Neuronal stem cell (in vitro differentiated cells): ENCODE measurements at regions not wholly inside any gene's neighbourhood (a gene's known extent, or its start where the extent isn't known, plus 50 kb on each side); places are given as distances from the start of the nearest gene placed in this dataset.

Experiments used
- DNase-seq: peaks from one replicate; pipeline ENCODE4 v3.0.0-alpha.2; 2013; ENCODE audit warnings: low spot score
- H2AFZ ChIP-seq: one replicate; pipeline ENCODE4 v1.6.1; 2013; ENCODE audit warnings: mild to moderate bottlenecking, low read length, inconsistent platforms
- H2AK5ac ChIP-seq: 2 replicates; pipeline ENCODE4 v1.6.1; 2013; ENCODE audit warnings: low read depth, mild to moderate bottlenecking, inconsistent platforms, low read length, moderate library complexity, mixed read lengths
- H2BK120ac ChIP-seq: 2 replicates; pipeline ENCODE4 v1.6.1; 2013; ENCODE audit warnings: low read depth, mild to moderate bottlenecking, inconsistent platforms, low read length, moderate library complexity, mixed read lengths
- H2BK12ac ChIP-seq: one replicate; pipeline ENCODE4 v1.6.1; 2013; ENCODE audit warnings: low read length, inconsistent platforms
- H2BK15ac ChIP-seq: 2 replicates; pipeline ENCODE4 v1.6.1; 2013; ENCODE audit warnings: mild to moderate bottlenecking, low read length, inconsistent platforms, mixed read lengths
- H2BK5ac ChIP-seq: one replicate; pipeline ENCODE4 v1.6.1; 2013; ENCODE audit warnings: inconsistent platforms, mild to moderate bottlenecking, low read length, moderate library complexity
- H3K14ac ChIP-seq: one replicate; pipeline ENCODE4 v1.6.1; 2013; ENCODE audit warnings: low read length, inconsistent platforms
- H3K18ac ChIP-seq: 2 replicates; pipeline ENCODE4 v1.6.1; 2013; ENCODE audit warnings: low read length, inconsistent platforms
- H3K23ac ChIP-seq: 2 replicates; pipeline ENCODE4 v1.6.1; 2013; ENCODE audit warnings: low read depth, mild to moderate bottlenecking, mixed read lengths, low read length, inconsistent platforms; ENCODE audit not compliant: poor library complexity
- H3K27ac ChIP-seq: replicated peaks from 3 replicates; pipeline ENCODE4 v1.5.1; 2013; ENCODE audit warnings: low read length, inconsistent platforms
- H3K27me3 ChIP-seq, 3 experiments: 2 replicates each; pipeline ENCODE4 v1.6.1; 2013; ENCODE audit warnings: low read length in 3 of 3, mild to moderate bottlenecking in 2 of 3, inconsistent platforms in 1 of 3, low read depth in 1 of 3, mixed read lengths in 1 of 3, moderate library complexity in 1 of 3; ENCODE audit not compliant: control insufficient read depth in 3 of 3, insufficient read depth in 3 of 3
- H3K36me3 ChIP-seq, 2 donors: replicated peaks in 1 of 2; 2 replicates each; pipeline ENCODE4 v1.6.1; 2013; ENCODE audit warnings: low read length in 2 of 2; ENCODE audit not compliant: control insufficient read depth in 2 of 2, insufficient read depth in 2 of 2
- H3K4ac ChIP-seq: 2 replicates; pipeline ENCODE4 v1.6.1; 2013; ENCODE audit warnings: inconsistent platforms, mild to moderate bottlenecking, low read length, moderate library complexity
- H3K4me1 ChIP-seq, 2 donors: 1 replicate in 1 of 2; 2 replicates in 1 of 2; pipeline ENCODE4 v1.6.1; 2013; ENCODE audit warnings: low read length in 2 of 2, low read depth in 1 of 2; ENCODE audit not compliant: control insufficient read depth in 2 of 2, insufficient read depth in 1 of 2
- H3K4me2 ChIP-seq: one replicate; pipeline ENCODE4 v1.6.1; 2013; ENCODE audit warnings: mild to moderate bottlenecking, low read length, inconsistent platforms; ENCODE audit not compliant: insufficient read depth, poor library complexity, severe bottlenecking
- H3K4me3 ChIP-seq, 2 donors: 2 replicates each; pipeline ENCODE4 v1.5.1; 2013; ENCODE audit warnings: low read length in 2 of 2, mild to moderate bottlenecking in 2 of 2, inconsistent platforms in 1 of 2, moderate library complexity in 1 of 2
- H3K79me1 ChIP-seq: one replicate; pipeline ENCODE4 v1.6.1; 2013; ENCODE audit warnings: low read depth, mild to moderate bottlenecking, inconsistent platforms, low read length, moderate library complexity
- H3K9ac ChIP-seq: one replicate; pipeline ENCODE4 v1.6.1; 2013; ENCODE audit warnings: mild to moderate bottlenecking, low read depth, low read length, inconsistent platforms; ENCODE audit not compliant: poor library complexity
- H3K9me3 ChIP-seq, 2 donors: replicated peaks in 1 of 2; 2 replicates each; pipeline versions ENCODE3 to v1.6.1; 2013; ENCODE audit warnings: low read length in 2 of 2, mild to moderate bottlenecking in 2 of 2, inconsistent platforms in 1 of 2, low read depth in 1 of 2, mixed read lengths in 1 of 2, moderate library complexity in 1 of 2; ENCODE audit not compliant: control insufficient read depth in 2 of 2, insufficient read depth in 1 of 2
- H4K8ac ChIP-seq: one replicate; pipeline ENCODE4 v1.6.1; 2013; ENCODE audit warnings: low read depth, mild to moderate bottlenecking, inconsistent platforms, low read length, moderate library complexity
- H4K91ac ChIP-seq: one replicate; pipeline ENCODE4 v1.6.1; 2013; ENCODE audit warnings: low read length, low read depth, mild to moderate bottlenecking, inconsistent platforms; ENCODE audit not compliant: poor library complexity
- WGBS, 2 donors: extraction: QIAGEN DNeasy Blood & Tissue Kit; methylation state at CpG; one replicate each; pipeline ENCODE4 v1.1.7; 2013; ENCODE audit warnings: missing lambda C conversion rate in 2 of 2, mixed read lengths in 1 of 2; ENCODE audit not compliant: insufficient read length in 2 of 2, insufficient replicate concordance in 1 of 2; ENCODE audit errors: extremely low coverage in 2 of 2; 5-methylcytosine and 5-hydroxymethylcytosine counted together

DNA sequence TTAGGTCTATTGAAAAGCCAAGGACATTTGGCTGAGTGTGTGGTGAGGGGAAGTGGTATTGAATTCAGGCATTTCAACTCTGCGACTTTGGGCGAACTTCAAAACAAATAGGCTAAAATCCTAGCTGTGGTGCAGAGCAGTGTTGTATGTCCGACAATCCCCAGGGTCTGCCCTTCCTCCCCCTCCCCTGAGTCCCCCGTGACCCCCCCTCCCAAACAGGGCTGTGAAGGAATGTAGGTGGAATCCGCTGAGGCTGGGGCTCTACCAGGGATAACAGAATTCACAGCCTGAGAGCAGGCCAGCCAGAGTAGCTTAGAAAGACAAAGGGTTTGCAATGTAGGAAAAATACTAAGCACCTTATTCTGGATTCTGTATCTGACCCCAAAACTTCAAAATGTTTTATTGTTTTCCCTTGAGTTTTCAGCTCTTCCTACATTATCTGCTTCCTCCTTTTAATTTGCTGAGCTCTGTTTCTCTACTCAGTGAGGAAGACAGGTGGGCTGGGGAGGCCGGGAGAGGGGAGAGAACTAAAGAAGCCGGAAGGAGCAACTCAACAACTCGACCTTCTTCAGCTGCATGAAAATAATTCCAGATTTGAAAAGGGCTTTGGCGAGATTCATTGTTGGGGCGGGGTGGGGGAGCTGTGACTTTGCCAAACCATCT lies 315.2 kb downstream of the BLID start:
- H4K8ac ChIP-seq = no peak overlapping the region
- WGBS, 2 donors = no CpG with 5 or more reads among the region's 10 CpGs
- H3K79me1 ChIP-seq = no peaks in the 10 kb centered on the region
- no peak overlapping the region for H2BK5ac ChIP-seq
- H2BK15ac ChIP-seq = no peak overlapping the region
- H2BK12ac ChIP-seq = no peak overlapping the region
- no peaks in the 10 kb centered on the region for H3K27me3 ChIP-seq
- H3K27ac ChIP-seq = peak overlapping the region; percentile 80
- no peak overlapping the region for H2BK120ac ChIP-seq
- H3K9ac ChIP-seq = no peak overlapping the region
- peak; percentile 74 for DNase-seq
- peaks cover 15% of the 10 kb centered on the region in 2 donors for H3K4me1 ChIP-seq
- H3K4me3 ChIP-seq = peak overlapping the region in 1 of 2 donors; percentile 23
- H4K91ac ChIP-seq = no peak overlapping the region
- no peak overlapping the region for H3K18ac ChIP-seq
- H3K36me3 ChIP-seq = no peaks in the 10 kb centered on the region
- peak overlapping the region; percentile 79 for H2AFZ ChIP-seq
- H3K4me2 ChIP-seq = no peak overlapping the region
- H2AK5ac ChIP-seq = no peak overlapping the region
- no peak overlapping the region for H3K4ac ChIP-seq
- no peak overlapping the region for H3K14ac ChIP-seq
- H3K9me3 ChIP-seq = peaks cover 2 to 11% of the 10 kb centered on the region in 2 donors
- no peak overlapping the region for H3K23ac ChIP-seq

DNA sequence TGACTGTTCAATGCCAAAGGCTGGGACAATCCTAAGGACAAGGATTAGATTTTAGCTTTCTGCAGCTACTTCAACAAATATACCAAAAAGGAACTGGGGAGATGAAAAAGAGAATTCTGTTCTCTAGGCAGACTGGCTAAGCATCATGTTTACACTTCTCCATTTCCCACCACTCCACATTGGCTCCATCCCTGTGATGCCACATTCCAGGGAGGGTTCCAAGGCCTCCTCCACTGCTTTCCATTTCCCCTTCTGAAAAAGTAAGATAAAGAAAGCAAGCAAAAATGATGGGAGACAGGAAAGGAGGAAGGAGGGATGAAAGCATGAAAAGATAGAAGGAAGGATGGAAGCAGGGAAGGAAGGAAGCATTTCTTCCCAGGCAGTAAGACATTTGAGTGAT lies 315.8 kb downstream of the BLID start:
- H3K79me1 ChIP-seq = no peaks in the 10 kb centered on the region
- H4K8ac ChIP-seq = no peak overlapping the region
- no peak overlapping the region for H4K91ac ChIP-seq
- no peak overlapping the region for H2AK5ac ChIP-seq
- no peak overlapping the region for H3K18ac ChIP-seq
- H3K4me1 ChIP-seq = peaks cover 15% of the 10 kb centered on the region in 2 donors
- H2BK5ac ChIP-seq = no peak overlapping the region
- H3K14ac ChIP-seq = no peak overlapping the region
- H2AFZ ChIP-seq = peak overlapping the region; percentile 79
- no peak overlapping the region for H2BK12ac ChIP-seq
- no peak overlapping the region for H3K4me2 ChIP-seq
- H3K27me3 ChIP-seq = no peaks in the 10 kb centered on the region
- H2BK120ac ChIP-seq = no peak overlapping the region
- no peak overlapping the region for H2BK15ac ChIP-seq
- no peak overlapping the region for H3K9ac ChIP-seq
- H3K23ac ChIP-seq = no peak overlapping the region
- no peak for DNase-seq
- H3K9me3 ChIP-seq = peaks cover 2 to 11% of the 10 kb centered on the region in 2 donors
- no peak overlapping the region for H3K4ac ChIP-seq
- H3K27ac ChIP-seq = peak overlapping the region; percentile 38
- H3K36me3 ChIP-seq = no peaks in the 10 kb centered on the region
- H3K4me3 ChIP-seq = no peak overlapping the region

DNA sequence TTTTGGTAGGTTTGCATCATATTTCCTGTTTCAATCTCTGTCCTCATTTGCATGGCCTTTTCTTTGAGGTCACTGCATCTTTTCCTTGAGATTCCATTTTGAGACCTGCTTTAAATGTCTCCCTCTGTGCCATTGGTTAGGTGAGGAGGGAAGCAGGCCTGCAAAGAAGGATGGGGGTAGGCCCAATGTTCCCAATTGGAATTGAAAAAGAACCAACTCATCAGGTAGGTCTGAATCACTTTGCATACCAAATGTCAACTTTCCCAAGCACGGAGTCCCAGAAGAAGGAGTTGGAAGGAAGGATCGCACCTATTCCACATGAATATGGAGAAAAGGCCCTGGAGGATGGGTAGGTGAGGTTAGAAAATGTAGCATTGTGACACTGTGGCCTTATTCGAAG lies 318.5 kb downstream of the BLID start:
- no peak overlapping the region for H2BK5ac ChIP-seq
- H2AK5ac ChIP-seq = no peak overlapping the region
- H3K27ac ChIP-seq = no peak overlapping the region
- H4K91ac ChIP-seq = no peak overlapping the region
- no peaks in the 10 kb centered on the region for H3K36me3 ChIP-seq
- H3K23ac ChIP-seq = no peak overlapping the region
- no peaks in the 10 kb centered on the region for H3K27me3 ChIP-seq
- H2BK12ac ChIP-seq = no peak overlapping the region
- H3K79me1 ChIP-seq = no peaks in the 10 kb centered on the region
- no peak overlapping the region for H3K4me2 ChIP-seq
- no peak overlapping the region for H3K4me3 ChIP-seq
- H4K8ac ChIP-seq = no peak overlapping the region
- H3K4me1 ChIP-seq = peaks cover 14 to 15% of the 10 kb centered on the region in 2 donors
- H3K4ac ChIP-seq = no peak overlapping the region
- peak overlapping the region; percentile 55 for H2AFZ ChIP-seq
- no peak overlapping the region for H3K9ac ChIP-seq
- H3K18ac ChIP-seq = no peak overlapping the region
- peaks cover 2 to 11% of the 10 kb centered on the region in 2 donors for H3K9me3 ChIP-seq
- H2BK15ac ChIP-seq = no peak overlapping the region
- no peak overlapping the region for H3K14ac ChIP-seq
- no peak overlapping the region for H2BK120ac ChIP-seq
- no peak for DNase-seq
- WGBS, 2 donors = no CpG with 5 or more reads among the region's 3 CpGs

DNA sequence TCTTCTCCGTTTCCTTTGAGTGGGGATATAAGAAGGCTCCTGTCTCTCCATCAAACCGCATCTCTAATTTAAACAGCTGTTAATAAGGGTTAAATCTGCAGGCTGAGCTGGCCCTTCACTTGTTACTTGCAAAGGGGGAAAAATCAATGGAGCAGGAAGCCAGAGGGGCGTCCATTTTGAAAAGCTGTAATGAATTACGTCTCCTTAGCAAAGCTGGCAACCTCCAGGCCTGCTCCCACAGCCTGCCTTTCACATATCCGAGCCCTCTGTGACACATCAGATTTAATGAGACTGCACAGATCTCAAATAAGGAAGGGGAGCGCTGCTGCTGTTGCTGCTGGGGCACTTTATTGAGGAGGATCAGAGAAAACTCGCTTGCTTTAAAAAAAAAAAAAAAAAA lies 320.8 kb downstream of the BLID start:
- Histone ChIP-seq H3K4me3 (no peak overlapping the region), H3K4me1 (peaks cover under 1 to 2% of the 10 kb centered on the region in 2 donors), H3K23ac (no peak overlapping the region), H3K4ac (no peak overlapping the region), H4K91ac (no peak overlapping the region), H4K8ac (no peak overlapping the region), H2BK15ac (no peak overlapping the region), H3K14ac (no peak overlapping the region), H3K36me3 (no peaks in the 10 kb centered on the region), H3K27me3 (no peaks in the 10 kb centered on the region), H2BK120ac (no peak overlapping the region), H2AK5ac (no peak overlapping the region), H3K4me2 (no peak overlapping the region), H2BK12ac (no peak overlapping the region), H2BK5ac (no peak overlapping the region), H3K18ac (peak overlapping the region; percentile 11), H3K9ac (no peak overlapping the region), H3K9me3 (peaks cover 2 to 11% of the 10 kb centered on the region in 2 donors), H2AFZ (peak overlapping the region; percentile 51), H3K79me1 (no peaks in the 10 kb centered on the region), H3K27ac (no peak overlapping the region)
- no peak for DNase-seq
- no CpG with 5 or more reads among the region's 7 CpGs for WGBS, 2 donors
